ENCODE measurements at regions not wholly inside any gene's neighbourhood (a gene's known extent, or its start where the extent isn't known, plus 50 kb on each side); places are given as distances from the start of the nearest gene placed in this dataset.
A peak's percentile ranks its signal among the peaks of the same experiment; 100 is the strongest.

- H3K9me3 ChIP-seq (ENCODE audit: low read length) = no peaks in the 10 kb centered on the region
- intact Hi-C loops (cut with micrococcal nuclease) = no loop called here
- ATAC-seq (no peak), DNase-seq (no peak)
- no peak overlapping the region for H3K4me3 ChIP-seq (ENCODE audit: low read length)
- ChIA-PET POLR2A (ENCODE audit: unreplicated experiment) (no interaction called here), CTCF (no interaction called here)
- no peaks in the 10 kb centered on the region for H3K79me2 ChIP-seq (ENCODE audit: low read length)
- peaks cover 7% of the 10 kb centered on the region for H3K4me1 ChIP-seq (ENCODE audit: insufficient read depth, low read length)
- H3K36me3 ChIP-seq (ENCODE audit: low read depth, low read length) = no peaks in the 10 kb centered on the region
- H3K27ac ChIP-seq (ENCODE audit: low read length) = no peak overlapping the region
- BruUV-seq (replicated peaks) = no TSS peak
- H3F3A ChIP-seq (ENCODE audit: low read length, unreplicated experiment) = no peaks in the 10 kb centered on the region
- no peaks in the 10 kb centered on the region for H4K20me1 ChIP-seq (ENCODE audit: low read length)
- peaks cover 42% of the 10 kb centered on the region for H3K27me3 ChIP-seq (ENCODE audit: low read length)
- no peak overlapping the region for H3K4me2 ChIP-seq (ENCODE audit: low read length)
- H3K9ac ChIP-seq (ENCODE audit: low read length) = no peak overlapping the region
- no peak overlapping the region for H2AFZ ChIP-seq (ENCODE audit: low read length)
- no peaks in the 10 kb centered on the region for H3K9me2 ChIP-seq (replicated peaks; ENCODE audit: low read length)
- TF ChIP-seq EZH2 (IDR thresholded peaks at IDR 0.05; ENCODE audit: low read length, unreplicated experiment) (no peak), CTCF (conservative IDR thresholded peaks at IDR 0.05; ENCODE audit: low read depth, low read length) (no peak), EZH2phosphoT487 (IDR thresholded peaks at IDR 0.05; ENCODE audit: borderline replicate concordance, low read length) (no peak)
Observed at GRCh38 chr7:25947669-25948516, 204.1 kb upstream of the NFE2L3 start.

GRCh38 chr7:25949736-25950487 lies 202.1 kb upstream of the NFE2L3 start:
- ATAC-seq = peak; percentile 41
- CTCF ChIA-PET = no interaction called here

More at GRCh38 chr7:25949736-25950487, 202.1 kb upstream of the NFE2L3 start:
- BruUV-seq (replicated peaks) = no TSS peak
- Histone ChIP-seq H3K4me2 (ENCODE audit: low read length) (peak overlapping the region; percentile 83), H4K20me1 (ENCODE audit: low read length) (no peaks in the 10 kb centered on the region), H3K4me1 (ENCODE audit: insufficient read depth, low read length) (peaks cover 7% of the 10 kb centered on the region), H3K27me3 (ENCODE audit: low read length) (peaks cover 58% of the 10 kb centered on the region), H3K4me3 (ENCODE audit: low read length) (peak overlapping the region; percentile 67), H3K9ac (ENCODE audit: low read length) (no peak overlapping the region), H3F3A (ENCODE audit: low read length, unreplicated experiment) (no peaks in the 10 kb centered on the region), H3K9me3 (ENCODE audit: low read length) (no peaks in the 10 kb centered on the region), H3K36me3 (ENCODE audit: low read depth, low read length) (no peaks in the 10 kb centered on the region), H3K27ac (ENCODE audit: low read length) (no peak overlapping the region), H2AFZ (ENCODE audit: low read length) (peak overlapping the region; percentile 74; the same call in 1 of the 2 replicates), H3K79me2 (ENCODE audit: low read length) (no peaks in the 10 kb centered on the region), H3K9me2 (replicated peaks; ENCODE audit: low read length) (no peaks in the 10 kb centered on the region)
- no peak for DNase-seq
- POLR2A ChIA-PET (ENCODE audit: unreplicated experiment) = interaction anchor here (0.6 kb wide), 1 partner anchor 206 kb away, joined by 4 read pairs; no protein-coding TSS in a partner anchor
- intact Hi-C loops (cut with micrococcal nuclease) = loop anchor here (5.0 kb wide), 1 partner anchor 88 kb away; no protein-coding TSS in a partner anchor
- no peak for TF ChIP-seq CTCF (conservative IDR thresholded peaks at IDR 0.05; ENCODE audit: low read depth, low read length)
- TF ChIP-seq EZH2 (IDR thresholded peaks at IDR 0.05; ENCODE audit: low read length, unreplicated experiment) = no peak
- no peak for TF ChIP-seq EZH2phosphoT487 (IDR thresholded peaks at IDR 0.05; ENCODE audit: borderline replicate concordance, low read length)

Measured in PC-3 (cell line).